Activated CD4-positive, alpha-beta T cell treated with anti-CD3 and anti-CD28 coated beads, Interleukin-2, amount 50 U/mL, for 24 hours (primary cell): ENCODE measurements at regions not wholly inside any gene's neighbourhood (a gene's known extent, or its start where the extent isn't known, plus 50 kb on each side); places are given as distances from the start of the nearest gene placed in this dataset.

Experiments used
- DNase-seq, 2 donors: peaks; one replicate each; pipeline ENCODE4 v3.0.0-alpha.2; 2020; ENCODE audit warnings: low read depth in 1 of 2, low spot score in 1 of 2

- no peak for DNase-seq
Measured at GRCh38 chr10:6741541-6741941, 161.5 kb upstream of the PRKCQ start.

DNA sequence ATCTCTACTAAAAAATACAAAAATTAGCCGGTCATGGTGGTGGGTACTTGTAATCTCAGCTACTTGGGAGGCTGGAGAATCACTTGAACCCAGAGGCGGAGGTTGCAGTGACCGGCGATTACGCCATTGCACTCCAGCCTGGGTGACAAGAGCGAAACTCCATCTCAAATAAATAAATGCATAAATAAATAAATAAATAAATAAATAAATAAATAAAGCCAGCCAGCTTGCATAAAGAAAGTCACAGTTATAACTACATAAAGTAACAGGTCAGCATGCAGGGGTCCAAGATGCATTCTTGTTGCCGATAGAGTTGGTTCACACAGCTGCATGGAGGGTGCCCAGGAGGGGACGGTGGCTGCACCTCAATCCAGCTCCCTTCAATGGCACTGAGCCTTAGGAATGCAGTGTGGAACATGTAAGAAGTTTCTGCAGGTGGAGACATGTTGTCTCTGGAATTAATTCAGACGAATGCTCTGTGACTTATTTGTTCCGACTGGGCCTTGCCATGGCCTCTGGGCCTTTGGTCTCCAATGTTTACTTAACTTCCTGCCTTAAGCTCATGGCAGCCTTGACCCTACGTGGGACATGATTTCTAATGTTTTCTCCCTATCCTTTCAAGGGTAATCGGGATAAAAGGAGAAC is 159.6 kb upstream of the PRKCQ start:
- no peak for DNase-seq

DNA sequence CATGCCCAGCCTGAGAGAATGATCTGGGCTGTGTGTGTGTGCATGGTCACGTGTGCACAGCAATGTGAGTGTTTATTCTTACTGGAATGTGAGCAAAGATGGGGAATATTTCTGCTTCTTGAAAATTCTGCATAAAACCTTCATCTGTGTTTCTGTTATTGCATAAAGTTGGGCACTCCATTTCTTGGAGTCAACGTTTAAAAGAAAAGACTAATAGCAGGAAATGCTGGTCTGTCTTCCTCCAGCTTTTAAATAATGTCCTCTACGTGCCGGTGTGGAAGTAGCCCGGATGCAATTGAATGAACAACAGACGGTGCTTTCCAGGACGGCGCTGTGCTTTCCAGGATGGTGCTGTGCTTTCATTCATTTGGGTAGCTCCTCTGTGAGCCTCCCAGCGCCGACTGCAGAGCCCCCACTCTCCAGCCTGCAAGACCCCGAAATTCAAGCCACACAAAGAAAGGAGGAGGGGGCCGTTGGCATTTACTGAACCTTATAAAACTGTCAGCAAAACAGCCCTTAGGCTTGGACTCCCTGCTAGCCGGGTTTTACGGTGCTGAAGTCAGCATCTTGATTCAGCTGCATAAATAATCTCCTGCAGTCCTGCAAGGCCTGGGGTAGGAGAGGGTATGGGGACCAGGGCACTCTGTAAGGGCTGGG is 158.2 kb upstream of the PRKCQ start:
- no peak for DNase-seq

DNA sequence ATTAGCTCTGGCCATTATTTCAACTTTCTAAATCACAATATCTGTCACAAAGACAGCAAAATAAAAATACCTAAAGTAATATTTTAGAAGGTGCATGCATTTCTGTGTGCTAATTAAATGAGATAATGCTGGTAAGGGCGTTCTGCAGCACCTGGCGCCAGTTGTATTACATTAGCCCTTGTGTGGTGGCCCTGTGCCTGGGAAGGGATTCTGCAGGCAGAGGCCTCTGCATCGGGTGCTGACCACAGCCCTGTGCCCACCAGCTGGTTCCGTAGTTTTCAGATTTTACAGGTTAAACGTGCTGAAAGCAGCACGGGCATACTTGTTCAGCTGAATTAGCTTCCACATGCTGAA is 157.7 kb upstream of the PRKCQ start:
- DNase-seq, result no peak

DNA sequence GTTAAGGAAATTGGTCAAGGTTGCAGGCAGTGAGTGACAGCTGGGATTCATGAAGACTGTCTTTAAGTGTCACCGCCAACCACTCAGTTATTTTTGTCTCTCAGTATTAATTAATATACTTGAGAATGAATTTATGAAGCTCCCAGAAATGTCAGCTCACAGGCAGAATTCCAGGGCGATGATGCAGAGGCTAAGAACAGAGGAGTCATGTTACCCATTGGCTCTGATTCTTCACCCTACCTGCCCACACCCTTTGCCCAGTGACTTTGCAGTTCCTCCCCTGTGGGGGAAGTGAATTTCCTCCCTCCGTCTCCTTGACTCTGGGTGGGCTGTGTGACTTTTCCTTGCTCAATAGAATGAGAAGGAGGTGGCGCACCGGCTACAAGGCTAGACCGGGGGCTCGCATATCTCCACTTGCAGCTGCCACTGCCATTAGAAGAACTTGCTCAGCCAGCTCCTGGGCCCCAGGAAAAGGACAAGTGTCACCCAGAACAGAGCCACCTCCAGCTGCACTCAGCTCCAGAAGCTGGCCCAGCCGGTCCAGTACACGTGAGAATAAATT is 157.1 kb upstream of the PRKCQ start:
- no peak for DNase-seq

- DNase-seq, result no peak
Measured at GRCh38 chr10:6734286-6734685, 154.2 kb upstream of the PRKCQ start.

DNA sequence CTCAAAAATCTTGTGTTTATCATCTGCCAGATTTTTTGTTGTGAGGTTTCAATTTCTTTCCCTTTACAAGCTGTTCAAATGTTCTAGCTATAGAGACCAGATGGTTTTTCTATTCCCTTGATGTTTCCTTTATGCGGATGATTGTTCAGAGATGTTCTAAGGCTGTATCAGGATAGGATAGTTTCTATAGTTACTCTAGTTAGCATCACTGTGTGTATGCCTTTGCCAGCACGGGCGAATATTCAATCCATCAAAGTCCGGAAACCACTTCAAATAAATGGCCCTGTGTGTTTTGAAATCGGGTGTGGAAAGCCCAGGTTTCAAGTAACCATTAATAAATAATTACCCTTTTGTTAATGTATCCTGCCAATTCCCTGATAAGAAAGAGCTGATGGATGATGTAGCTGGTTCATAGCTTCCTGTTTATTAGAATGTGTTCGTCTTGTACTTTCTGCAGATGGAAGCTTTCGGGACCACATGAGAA is 149.8 kb upstream of the PRKCQ start:
- DNase-seq, result no peak

DNA sequence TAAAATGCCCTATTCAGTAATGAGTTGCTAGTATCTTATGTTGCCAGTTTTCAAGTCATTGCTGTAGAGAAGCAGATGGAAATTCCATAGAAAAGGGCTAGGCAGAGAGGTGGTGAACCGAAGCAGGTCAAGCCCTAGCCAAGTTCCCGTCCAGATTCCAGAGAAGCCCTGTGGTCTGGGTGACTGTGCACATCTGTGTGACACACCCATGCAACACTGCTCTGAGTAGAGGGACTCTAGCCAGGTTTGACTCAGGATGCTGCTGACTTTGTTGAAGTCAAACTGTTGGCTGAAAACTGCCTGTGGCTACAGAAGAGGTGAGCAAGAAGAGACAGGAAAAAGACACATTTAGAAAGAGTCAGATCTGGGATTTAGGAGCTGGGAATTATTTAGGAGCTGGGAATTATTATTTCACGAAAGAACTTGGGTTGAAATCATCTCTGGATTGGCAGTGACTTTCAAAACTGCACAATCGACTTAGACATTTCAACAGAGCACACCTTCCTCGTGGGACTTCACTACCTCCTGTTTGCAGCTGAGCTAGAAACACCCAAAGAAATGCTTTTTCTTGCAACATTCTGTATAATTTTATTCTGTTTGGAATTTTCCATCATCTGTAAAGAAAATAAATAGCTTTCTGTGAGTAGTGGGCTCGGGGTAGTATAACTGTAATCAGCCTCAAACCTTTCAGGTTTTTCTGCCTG is 149.1 kb upstream of the PRKCQ start:
- DNase-seq, result no peak

- DNase-seq, result no peak
Measured at GRCh38 chr10:6726924-6727323, 146.8 kb upstream of the PRKCQ start.

- DNase-seq, result no peak
Measured at GRCh38 chr10:6722616-6723004, 142.5 kb upstream of the PRKCQ start.

GRCh38 chr10:6721964-6722615 is 142.0 kb upstream of the PRKCQ start:
- DNase-seq, result no peak

- no peak for DNase-seq
Measured at GRCh38 chr10:6721480-6721879, 141.4 kb upstream of the PRKCQ start.

DNA sequence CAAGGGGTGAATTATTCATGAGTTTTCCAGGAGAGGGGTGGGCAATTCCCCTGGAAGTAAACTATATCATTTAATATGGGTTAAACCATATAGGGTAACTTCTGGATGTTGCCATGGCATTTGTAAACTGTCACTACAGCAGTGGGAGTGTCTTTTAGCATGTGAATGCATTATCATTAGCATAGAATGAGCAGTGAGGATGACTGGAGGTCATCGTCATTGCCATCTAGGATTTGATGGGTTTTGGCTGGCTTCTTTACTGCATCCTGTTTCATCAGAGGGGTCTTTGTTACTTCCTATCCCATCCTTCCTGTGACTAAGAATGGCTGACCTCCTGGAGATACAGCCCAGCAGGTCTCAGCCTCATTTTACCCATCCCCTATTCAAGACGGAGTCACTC is 139.5 kb upstream of the PRKCQ start:
- DNase-seq, result no peak

- no peak for DNase-seq
Measured at GRCh38 chr10:6718550-6718949, 138.5 kb upstream of the PRKCQ start.

DNA sequence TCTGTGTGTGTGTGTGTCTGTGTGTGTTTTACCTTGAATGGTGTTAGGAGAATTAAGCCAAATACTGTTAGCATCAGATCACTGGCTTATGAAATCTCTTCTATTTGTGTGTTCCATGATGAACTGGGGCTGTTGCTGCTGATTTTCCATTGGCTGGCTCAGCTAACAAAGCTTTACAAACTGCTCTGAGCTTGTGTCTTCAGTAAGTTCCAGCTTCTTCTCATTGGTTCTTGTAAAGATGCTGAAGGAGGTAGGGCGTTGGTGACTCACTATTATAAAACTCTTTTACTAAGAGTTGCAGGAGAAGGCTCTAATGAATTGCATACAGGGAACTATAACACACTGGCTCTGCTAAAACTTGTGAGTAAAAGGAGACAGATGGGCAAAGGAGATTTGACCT is 136.4 kb upstream of the PRKCQ start:
- DNase-seq, result no peak

GRCh38 chr10:6713716-6714115 is 133.6 kb upstream of the PRKCQ start:
- no peak for DNase-seq

DNA sequence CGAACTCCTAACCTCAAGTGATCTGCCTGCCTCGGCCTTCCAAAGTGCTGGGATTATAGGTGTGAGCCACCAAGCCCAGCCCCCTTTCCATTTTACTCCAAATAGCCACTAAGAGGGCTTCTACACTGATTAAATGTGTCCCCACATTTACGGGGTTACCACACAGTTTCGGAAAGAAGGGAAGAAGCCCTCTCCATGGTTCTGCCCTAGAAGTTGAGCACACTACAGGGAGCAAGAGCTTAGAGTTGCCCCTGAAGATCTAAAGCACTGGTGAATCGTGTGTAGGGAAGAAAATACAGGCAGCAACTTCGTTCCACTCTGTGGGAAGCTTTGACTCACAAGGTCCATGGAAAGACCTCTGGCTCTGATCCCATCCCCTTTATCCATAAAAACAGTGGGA is 133.0 kb upstream of the PRKCQ start:
- no peak for DNase-seq

DNA sequence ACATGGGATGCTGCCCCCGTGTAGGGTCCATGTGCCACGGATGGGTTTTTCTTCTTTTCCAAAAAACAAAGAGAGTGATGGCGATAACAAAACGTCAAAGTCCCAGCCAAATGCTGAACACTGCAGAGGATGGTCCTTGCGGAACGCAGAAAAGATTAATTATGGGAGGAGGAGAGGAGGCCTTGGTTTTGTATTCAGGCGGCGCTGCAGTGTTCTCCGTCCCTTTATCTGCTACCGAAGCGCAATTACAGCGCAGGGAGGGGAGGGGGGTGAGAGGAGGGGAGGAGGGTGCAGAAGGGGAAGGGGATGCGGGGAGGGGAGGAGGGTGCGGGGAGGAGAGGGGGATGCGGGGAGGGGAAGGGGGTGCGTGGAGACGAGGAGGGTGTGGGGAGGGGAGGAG is 131.8 kb upstream of the PRKCQ start:
- no peak for DNase-seq

DNA sequence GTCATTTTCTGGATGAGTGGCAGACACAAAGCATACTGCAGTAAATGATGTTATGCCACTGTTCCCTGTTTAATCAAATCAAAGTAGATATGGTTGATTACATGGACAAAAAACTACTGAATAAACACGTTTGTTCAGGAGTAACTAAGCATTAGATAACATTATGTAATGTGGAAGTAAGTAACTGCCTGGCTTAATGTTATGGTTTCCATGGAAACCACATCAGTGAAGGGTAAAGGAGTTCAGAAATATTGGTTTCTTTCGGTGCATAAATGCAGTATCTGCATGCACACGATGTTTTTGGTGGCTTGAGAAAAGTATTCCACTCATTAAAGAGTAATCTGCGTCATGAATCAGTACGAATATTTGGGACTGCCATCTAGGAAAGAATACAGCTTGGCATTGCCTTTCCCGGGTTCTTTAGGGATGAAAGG is 131.3 kb upstream of the PRKCQ start:
- DNase-seq, result no peak

GRCh38 chr10:6707352-6707751 is 127.3 kb upstream of the PRKCQ start:
- no peak for DNase-seq

DNA sequence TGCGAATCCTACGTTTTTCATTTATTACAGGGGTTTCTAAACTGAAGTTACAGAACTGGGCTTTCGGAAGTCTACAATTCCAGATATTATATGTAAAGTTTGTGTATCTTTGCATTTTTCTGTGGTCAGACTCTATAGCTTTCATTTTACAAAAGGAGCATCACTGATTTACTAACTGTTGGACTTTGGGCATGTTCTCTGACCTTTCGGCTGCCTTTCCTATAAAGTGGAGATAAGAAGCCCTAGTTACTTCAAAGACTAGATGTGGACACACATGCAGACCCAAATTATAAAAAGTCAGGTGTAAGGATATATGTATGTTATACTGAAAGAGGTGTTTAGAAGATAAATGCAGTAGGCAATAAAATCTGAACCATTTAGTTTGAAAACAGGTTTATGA is 126.6 kb upstream of the PRKCQ start:
- no peak for DNase-seq

DNA sequence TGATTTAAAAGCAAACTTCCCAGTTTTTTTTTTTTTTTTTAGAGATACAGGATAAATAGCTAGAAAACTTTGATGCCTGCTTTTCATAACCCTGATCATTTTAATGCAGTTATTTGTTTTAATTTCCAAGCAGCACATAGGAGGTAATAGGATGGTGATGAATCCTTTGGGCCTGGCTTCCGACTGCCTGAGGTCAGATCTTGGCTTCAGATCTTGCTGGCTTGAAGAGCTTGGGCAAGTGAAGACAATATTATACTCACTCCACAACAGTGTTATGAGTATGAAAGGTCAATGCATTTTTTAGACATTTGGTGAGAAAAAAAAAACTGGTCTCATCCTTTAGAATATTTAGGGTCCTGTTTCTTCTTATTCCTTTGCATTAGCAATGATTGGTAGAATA is 124.8 kb upstream of the PRKCQ start:
- DNase-seq, result no peak
